Fibroblast of upper back skin (primary cell): ENCODE measurements at regions not wholly inside any gene's neighbourhood (a gene's known extent, or its start where the extent isn't known, plus 50 kb on each side); places are given as distances from the start of the nearest gene placed in this dataset.

Experiments used
- DNase-seq: peaks from one replicate; pipeline ENCODE4 v3.0.0-alpha.2; 2013

DNA sequence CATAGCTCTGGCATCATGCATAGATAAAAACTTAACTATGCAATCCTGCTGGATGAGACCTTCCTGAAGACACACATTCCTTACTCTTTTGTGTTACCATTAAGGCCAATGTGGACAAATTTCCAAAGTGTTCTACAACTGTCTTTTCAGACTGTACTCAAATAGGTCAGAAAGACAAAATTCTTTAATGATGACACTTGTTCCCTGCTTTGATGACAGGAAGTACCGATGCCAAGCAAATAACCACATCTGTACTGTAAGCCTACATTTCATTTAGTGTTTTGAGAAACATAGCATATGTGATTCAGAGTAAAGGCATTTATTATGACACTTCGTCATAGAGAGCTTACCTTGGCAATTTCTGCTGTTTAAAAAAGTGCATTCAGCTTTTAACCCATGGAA lies 55.0 kb downstream of the PMAIP1 start:
- peak; percentile 73 for DNase-seq

- no peak for DNase-seq
Measured at GRCh38 chr18:59954241-59954640, 54.4 kb downstream of the PMAIP1 start.
